Fibroblast of skin of scalp (primary cell): ENCODE measurements at regions not wholly inside any gene's neighbourhood (a gene's known extent, or its start where the extent isn't known, plus 50 kb on each side); places are given as distances from the start of the nearest gene placed in this dataset.
"Not testable (repeated sequence)": the region's sequence is repeated elsewhere in the genome, so short reads cannot be mapped to it uniquely, and the experiment has no call there.

Source experiments
- DNase-seq: peaks from one replicate; pipeline ENCODE4 v3.0.0-alpha.2; 2013

GRCh38 chr3:94716326-94717018, 653.6 kb downstream of the NSUN3 start:
- DNase-seq: no peak

GRCh38 chr3:94734206-94734605, 671.3 kb downstream of the NSUN3 start:
- DNase-seq: no peak

DNA sequence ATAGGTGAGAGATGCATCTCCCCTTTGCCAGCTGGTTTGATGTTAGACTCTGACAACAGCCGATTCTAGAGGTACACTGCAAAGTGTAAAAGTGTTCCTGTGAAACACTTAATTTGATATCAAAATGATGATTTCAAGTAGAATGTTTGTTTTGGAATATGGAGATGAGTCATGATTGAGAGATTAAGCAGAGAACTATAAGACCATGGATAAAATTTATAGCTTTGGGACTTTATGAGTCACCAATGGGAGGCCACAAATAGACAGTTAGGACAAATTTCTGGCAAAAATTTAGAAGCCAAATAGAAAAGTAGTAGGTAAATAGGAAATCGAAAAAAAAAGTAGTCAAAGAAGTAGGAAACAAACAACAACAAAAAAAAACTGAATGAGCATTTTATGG, 672.5 kb downstream of the NSUN3 start:
- DNase-seq: no peak

- DNase-seq: no peak
Observed at GRCh38 chr3:94737116-94737515, 674.3 kb downstream of the NSUN3 start.

DNA sequence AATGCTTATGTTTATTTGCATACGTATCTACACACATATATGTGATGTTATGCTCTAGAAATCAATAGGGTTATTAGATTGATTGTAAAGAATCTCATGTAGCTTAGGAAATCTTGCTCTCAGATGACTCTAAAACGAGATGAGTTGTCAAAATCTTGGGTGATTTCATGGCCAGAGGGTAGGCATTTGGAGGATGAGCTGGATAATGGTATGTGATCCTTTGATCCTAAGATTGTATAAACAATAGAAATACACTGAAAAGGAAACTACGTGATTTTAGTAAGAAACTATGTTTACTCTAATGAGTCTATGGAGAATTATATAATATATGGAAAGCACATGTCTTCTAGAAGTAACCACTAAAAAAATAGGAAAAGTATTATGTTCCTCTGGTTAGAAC, 676.6 kb downstream of the NSUN3 start:
- DNase-seq: no peak

GRCh38 chr3:94758751-94759150, 695.9 kb downstream of the NSUN3 start:
- no peak for DNase-seq

- no peak for DNase-seq
Observed at GRCh38 chr3:94772402-94772801, 709.5 kb downstream of the NSUN3 start.

DNA sequence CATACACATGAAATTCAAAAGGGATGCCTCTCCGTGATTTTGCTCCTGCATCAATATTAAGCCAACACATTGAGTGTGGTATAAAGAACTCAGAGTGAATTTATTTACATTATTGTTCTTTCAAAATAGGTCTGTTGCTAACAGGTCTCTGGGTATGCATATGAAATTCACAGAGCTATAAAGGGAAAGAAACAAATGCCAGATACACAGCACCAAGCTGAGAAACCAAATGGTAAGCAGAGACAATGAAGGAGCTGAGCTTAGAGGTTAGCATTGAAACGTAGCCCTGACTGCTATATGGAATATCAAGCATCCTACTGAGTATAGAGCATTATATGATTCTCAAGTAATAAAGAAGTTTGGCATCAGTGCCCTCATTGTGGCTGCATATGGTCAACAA, 712.9 kb downstream of the NSUN3 start:
- DNase-seq: no peak

GRCh38 chr3:94776401-94776915, 713.6 kb downstream of the NSUN3 start:
- DNase-seq: no peak

DNA sequence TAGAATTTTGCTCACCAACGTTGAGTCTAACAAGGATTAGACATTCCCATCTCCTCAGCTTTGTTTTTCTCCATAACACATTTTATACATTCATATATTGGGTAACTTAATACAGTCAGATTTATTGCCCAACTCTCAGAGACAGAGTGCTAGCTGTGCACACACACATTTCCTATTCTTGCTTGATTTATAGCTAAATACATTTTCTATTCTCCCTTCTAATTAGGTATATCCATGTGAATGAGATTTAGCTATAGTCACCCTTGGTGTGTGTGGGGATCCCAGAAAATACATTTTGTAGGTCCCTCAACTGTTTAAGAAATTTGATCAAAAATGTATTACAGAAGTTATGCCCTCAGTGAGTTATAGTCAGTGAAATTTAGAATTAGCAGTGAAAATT, 715.4 kb downstream of the NSUN3 start:
- no peak for DNase-seq

- DNase-seq: peak; percentile 1
Observed at GRCh38 chr3:94778814-94779494, 716.1 kb downstream of the NSUN3 start.

DNA sequence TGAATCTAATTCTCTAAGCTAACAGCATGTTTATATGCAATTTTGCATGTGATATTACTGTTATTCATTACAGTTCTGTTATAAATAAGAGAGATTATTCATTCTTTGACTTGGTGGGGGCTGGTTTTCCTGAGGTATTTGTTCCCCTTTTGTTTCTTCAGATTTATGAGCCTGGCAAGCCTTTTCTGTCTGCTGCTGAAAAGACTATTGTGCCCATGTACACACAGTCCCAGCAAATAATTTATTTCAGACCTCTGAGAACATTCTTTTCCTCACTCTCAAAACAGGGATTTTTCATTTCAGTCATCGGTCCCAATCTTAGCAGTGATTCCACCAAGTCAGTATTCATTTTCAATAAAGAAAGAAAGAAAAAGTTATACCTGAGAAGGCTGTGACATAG, 716.8 kb downstream of the NSUN3 start:
- DNase-seq: no peak

- no peak for DNase-seq
Observed at GRCh38 chr3:94784274-94784673, 721.4 kb downstream of the NSUN3 start.

- no peak for DNase-seq
Observed at GRCh38 chr3:94787066-94787465, 724.2 kb downstream of the NSUN3 start.

- no peak for DNase-seq
Observed at GRCh38 chr3:94787734-94788270, 724.9 kb downstream of the NSUN3 start.

- DNase-seq: no peak
Observed at GRCh38 chr3:94794563-94794962, 731.7 kb downstream of the NSUN3 start.

DNA sequence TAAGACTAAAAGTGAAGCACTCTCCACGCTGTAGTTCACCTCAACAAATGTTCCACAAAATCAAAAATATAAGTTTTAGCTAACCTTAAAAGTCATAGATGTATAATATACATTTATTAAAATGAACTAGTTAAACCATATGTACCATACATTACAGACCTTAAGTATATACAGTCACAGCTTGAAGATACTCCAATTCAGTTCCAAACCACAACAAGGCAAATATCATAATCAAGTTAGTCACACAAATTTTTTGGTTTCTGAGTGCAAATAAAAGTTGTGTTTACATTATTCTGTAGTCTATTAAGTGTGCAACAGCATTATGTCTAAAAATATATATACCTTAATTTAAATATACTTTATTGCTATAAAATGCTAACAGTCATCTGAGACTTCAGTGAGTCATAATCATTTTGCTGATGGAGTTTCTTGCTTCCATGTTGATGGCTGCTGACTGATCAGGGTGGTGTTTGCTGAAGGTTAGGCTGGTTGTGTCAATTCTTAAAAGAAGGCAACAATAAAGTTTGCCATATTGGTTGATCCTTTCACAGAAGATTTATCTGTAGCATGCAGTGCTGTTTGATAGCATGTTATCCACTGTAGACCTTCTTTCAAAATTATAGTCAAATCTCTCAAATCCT, 736.7 kb downstream of the NSUN3 start:
- no peak for DNase-seq

DNA sequence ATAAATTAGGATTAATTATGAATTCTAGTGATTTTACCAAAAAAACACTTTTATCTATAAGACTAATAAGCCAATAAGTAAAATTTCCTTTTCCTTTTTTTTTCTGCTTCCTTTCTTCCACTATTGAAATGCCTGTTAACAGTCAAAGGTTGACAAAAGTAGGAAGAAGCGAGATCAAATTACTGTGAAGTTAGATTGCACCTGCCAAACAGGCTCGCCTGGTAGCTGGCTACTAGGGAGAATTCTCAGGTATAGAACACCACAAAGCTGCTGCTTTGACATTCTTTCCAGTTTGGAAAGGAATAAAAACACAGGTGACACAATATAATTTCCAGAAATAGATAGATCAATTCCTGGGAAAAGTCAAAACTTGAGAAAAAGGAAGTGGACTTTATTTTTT, 749.0 kb downstream of the NSUN3 start:
- DNase-seq: no peak

GRCh38 chr3:94821241-94821640, 758.4 kb downstream of the NSUN3 start:
- DNase-seq: no peak

DNA sequence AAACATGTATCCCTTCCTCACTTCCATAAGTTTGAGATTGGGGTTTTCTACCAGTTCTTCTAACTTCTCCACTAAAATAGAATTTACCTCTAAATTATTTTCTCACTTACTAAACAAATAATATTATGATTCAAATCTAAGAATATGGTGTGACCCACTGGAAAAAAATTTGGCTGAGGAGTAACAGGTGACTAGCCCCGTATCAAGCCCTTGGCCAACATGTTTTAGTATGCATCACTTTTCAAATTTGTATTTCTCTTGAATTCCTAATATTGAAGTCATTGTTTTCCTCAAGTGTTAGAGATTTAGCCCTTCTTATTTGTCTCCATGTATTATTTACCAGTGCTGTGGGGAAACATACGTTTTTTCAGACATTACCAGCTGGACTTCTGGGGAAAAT, 759.4 kb downstream of the NSUN3 start:
- DNase-seq: no peak

DNA sequence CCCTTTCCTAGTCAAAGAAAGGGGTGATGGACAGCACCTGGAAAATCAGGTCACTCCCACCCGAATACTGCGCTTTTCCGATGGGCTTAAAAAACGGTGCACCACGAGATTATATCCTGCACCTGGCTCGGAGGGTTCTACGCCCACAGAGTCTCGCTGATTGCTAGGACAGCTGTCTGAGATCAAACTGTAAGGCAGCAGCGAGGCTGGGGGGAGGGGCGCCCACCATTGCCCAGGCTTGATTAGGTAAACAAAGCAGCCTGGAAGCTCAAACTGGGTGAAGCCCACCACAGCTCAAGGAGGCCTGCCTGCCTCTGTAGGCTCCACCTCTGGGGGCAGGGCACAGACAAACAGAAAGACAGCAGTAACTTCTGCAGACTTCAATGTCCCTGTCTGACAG, 783.4 kb downstream of the NSUN3 start:
- not testable (repeated sequence) for DNase-seq

- DNase-seq: peak; percentile 18
Observed at GRCh38 chr3:94862703-94863102, 799.8 kb downstream of the NSUN3 start.

DNA sequence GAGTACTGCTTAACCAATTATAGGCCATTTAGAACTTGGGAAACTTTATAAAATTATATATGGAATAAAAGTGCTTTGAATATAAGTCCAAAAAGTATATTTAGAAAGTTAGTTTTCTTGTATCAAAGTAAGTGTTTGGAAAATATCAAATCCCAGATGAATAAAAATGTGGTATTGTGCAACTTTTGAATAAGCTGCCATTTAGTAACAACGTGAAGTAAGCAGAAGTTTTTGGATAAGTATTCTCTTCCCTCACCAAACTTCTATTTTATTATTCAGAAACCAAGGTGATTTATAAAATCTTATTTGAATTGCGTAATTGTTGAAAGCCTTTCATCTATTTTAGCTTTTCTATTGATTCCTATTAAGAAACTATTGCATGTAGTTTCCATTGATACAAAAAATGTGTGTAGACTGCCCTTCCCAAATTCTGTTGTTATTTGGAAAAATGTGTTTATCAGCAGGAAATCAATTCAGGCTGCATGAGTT, 806.2 kb downstream of the NSUN3 start:
- DNase-seq: no peak
